ENCODE measurements at regions not wholly inside any gene's neighbourhood (a gene's known extent, or its start where the extent isn't known, plus 50 kb on each side); places are given as distances from the start of the nearest gene placed in this dataset.

DNA sequence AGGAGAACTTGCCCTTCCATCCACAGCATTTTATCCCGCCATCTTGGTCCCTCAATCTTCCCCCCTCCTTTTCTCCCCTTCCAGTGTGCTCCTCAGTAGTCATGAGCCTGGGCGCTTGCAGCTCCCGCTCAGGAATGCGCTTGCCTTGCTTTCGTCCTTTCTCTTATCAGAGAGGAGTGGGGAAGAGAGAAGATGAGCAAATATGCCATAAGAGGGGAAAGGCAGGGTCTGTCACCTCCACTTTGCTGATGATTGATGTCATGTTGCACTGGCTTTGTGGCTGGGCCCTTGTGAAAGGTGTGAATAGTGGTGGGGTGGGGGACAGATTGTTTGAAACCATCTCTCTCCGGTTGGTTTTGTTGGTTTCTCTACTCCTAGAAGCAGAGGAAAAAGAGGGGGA, 569.3 kb downstream of the TNS1 start:
- Mint-ChIP-seq H3K4me1 (ENCODE audit: low read depth) (peaks cover 7% of the 10 kb centered on the region), H3K27me3 (ENCODE audit: low read depth) (no peaks in the 10 kb centered on the region), H3K36me3 (ENCODE audit: low read depth) (no peaks in the 10 kb centered on the region), H3K4me3 (no peak overlapping the region), H3K9me3 (no peaks in the 10 kb centered on the region), H3K27ac (no peak overlapping the region)
- no peak for DNase-seq (ENCODE audit: low spot score)

DNA sequence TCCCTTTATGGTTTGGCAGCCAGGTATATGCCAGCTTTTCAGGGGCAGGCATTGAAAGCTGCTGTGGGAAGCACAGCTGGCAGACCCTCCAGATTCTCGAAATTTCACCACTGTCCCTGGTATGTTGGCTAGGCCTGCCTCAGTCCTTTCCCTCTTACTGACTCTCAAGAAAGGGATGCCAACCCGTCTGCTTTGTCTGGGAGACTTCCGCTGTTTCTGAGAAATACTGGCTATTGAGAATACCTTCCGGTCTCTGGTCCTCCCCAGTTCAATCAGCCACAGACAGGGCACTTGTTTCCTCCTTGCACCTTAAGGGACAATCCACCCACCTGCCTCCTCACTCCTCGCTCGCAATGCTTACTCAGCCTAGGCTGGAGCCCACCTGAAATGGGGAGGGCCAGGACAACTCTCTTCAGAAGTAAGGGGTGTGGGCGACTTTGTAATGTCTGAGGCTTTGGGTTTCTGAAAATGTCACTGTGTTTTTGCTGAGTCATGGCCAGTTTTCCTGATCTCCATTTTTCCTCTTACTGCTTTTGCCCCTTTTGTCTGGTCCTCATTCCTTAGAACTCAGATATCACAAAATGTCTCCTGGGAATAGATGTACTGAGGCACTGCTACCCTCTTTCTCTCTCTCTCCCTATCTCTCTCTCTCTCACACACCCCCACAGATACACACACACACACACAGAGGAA, 571.1 kb downstream of the TNS1 start:
- no peaks in the 10 kb centered on the region for H3K9me3 Mint-ChIP-seq
- no peak overlapping the region for H3K4me3 Mint-ChIP-seq
- no peak overlapping the region for H3K27ac Mint-ChIP-seq
- H3K36me3 Mint-ChIP-seq (ENCODE audit: low read depth): no peaks in the 10 kb centered on the region
- H3K27me3 Mint-ChIP-seq (ENCODE audit: low read depth): no peaks in the 10 kb centered on the region
- DNase-seq (ENCODE audit: low spot score): no peak
- peaks cover 7% of the 10 kb centered on the region for H3K4me1 Mint-ChIP-seq (ENCODE audit: low read depth)

GRCh38 chr2:217430916-217431576, 571.2 kb upstream of the TNP1 start:
- H3K4me3 Mint-ChIP-seq: no peak overlapping the region
- H3K4me1 Mint-ChIP-seq (ENCODE audit: low read depth): peaks cover 7% of the 10 kb centered on the region
- no peaks in the 10 kb centered on the region for H3K27me3 Mint-ChIP-seq (ENCODE audit: low read depth)
- no peak for DNase-seq (ENCODE audit: low spot score)
- H3K36me3 Mint-ChIP-seq (ENCODE audit: low read depth): no peaks in the 10 kb centered on the region
- H3K9me3 Mint-ChIP-seq: no peaks in the 10 kb centered on the region
- no peak overlapping the region for H3K27ac Mint-ChIP-seq

DNA sequence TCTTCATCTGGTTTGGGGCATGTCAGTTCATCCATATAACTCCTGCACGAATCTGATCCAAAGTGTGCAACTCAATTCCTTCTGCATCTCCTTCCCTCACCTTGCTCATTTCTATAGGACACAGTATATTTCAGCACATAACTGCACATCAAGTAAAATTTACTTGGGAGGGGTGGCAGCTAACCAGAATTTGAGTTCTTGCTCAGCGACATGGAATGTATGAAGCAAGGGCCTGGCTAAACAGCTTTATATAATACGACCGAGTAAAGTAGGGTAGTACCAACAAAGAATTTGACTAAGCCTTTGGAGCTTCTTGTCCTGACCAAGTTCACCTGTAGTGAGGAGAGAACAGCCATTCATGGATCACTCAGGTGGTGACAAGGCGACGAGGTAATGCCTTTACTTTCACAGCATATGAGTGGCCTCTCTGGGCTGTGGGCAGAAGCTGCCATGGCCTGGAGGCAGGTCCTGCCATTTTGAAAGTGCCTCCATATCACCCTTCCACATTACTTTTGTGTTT, 570.2 kb upstream of the TNP1 start:
- Mint-ChIP-seq H3K9me3 (no peaks in the 10 kb centered on the region), H3K36me3 (ENCODE audit: low read depth) (no peaks in the 10 kb centered on the region), H3K27ac (no peak overlapping the region), H3K27me3 (ENCODE audit: low read depth) (no peaks in the 10 kb centered on the region), H3K4me1 (ENCODE audit: low read depth) (peaks cover 7% of the 10 kb centered on the region), H3K4me3 (no peak overlapping the region)
- no peak for DNase-seq (ENCODE audit: low spot score)

DNA sequence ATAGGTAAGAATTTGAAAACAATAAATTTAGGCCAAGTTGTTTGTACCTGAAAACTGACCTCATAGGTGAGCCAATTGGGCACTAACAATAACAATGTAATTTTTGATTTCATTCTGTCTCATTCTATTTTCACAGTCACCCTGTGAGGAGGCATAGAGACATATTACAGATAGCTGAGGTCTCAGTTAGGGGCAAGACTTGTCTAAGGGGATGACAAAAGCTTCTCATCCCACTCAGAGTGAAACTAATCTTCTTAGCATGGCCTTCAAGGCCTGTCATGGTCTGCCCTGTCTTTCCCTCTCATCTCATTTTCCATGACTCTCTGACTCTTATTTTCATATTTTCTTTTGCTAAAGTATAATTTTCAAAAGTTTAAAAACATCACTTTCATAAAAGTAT, 562.0 kb upstream of the TNP1 start:
- Mint-ChIP-seq H3K27ac (no peak overlapping the region), H3K4me1 (ENCODE audit: low read depth) (no peaks in the 10 kb centered on the region), H3K9me3 (no peaks in the 10 kb centered on the region), H3K4me3 (no peak overlapping the region), H3K36me3 (ENCODE audit: low read depth) (no peaks in the 10 kb centered on the region), H3K27me3 (ENCODE audit: low read depth) (no peaks in the 10 kb centered on the region)
- no peak for DNase-seq (ENCODE audit: low spot score)

DNA sequence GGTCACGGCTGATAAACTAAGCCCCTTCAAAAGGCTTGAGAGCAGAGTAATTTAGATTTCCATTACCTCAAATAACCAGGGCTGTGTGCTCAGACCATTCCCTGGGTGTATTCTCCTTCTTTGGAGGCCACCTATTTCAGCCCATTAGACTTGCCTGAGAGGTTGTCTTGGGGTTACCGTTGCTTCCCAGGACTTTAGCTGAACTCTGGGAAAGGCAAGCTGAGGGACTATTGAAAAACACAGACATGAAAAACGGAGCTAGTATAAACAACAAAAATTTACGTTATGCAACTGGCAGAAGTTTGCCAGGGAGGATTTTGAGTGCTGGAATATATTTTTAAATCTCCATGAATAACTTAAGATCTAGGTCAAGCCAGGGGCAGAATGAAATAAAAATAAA, 561.0 kb upstream of the TNP1 start:
- H3K27me3 Mint-ChIP-seq (ENCODE audit: low read depth): peaks cover under 1% of the 10 kb centered on the region
- no peak overlapping the region for H3K27ac Mint-ChIP-seq
- no peaks in the 10 kb centered on the region for H3K36me3 Mint-ChIP-seq (ENCODE audit: low read depth)
- DNase-seq (ENCODE audit: low spot score): no peak
- no peaks in the 10 kb centered on the region for H3K9me3 Mint-ChIP-seq
- H3K4me3 Mint-ChIP-seq: no peak overlapping the region
- H3K4me1 Mint-ChIP-seq (ENCODE audit: low read depth): no peaks in the 10 kb centered on the region

DNA sequence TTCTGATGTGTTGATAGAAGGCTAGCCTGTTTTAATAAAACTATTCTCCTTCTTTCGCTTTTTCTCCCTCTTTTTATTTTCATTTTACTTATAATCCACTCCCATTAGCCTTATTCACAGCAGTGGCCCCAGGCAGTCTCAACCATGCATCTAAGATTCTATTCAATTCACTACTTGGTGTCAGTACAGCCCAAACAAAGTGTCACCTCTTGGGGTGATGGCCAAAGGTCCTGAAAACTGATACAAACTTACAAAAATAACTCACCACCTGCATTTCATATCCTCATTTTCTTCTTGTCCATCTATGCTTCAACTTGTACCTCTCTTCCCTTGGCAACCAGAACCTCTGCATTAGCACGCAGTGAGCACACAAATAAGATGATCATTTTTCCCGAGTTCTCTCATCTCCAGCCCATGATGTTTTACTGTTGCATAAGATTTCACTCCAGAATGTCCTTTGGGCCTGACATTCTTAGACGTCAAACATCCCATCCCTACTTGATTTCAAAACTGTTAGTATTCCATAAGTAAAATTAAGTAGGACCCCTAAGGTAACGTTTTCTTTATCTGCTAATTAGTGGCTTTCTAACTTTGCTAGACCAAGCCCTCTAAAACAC, 559.3 kb upstream of the TNP1 start:
- Mint-ChIP-seq H3K36me3 (ENCODE audit: low read depth) (no peaks in the 10 kb centered on the region), H3K4me1 (ENCODE audit: low read depth) (no peaks in the 10 kb centered on the region), H3K4me3 (no peak overlapping the region), H3K9me3 (no peaks in the 10 kb centered on the region), H3K27me3 (ENCODE audit: low read depth) (peaks cover 6% of the 10 kb centered on the region), H3K27ac (no peak overlapping the region)
- no peak for DNase-seq (ENCODE audit: low spot score)

DNA sequence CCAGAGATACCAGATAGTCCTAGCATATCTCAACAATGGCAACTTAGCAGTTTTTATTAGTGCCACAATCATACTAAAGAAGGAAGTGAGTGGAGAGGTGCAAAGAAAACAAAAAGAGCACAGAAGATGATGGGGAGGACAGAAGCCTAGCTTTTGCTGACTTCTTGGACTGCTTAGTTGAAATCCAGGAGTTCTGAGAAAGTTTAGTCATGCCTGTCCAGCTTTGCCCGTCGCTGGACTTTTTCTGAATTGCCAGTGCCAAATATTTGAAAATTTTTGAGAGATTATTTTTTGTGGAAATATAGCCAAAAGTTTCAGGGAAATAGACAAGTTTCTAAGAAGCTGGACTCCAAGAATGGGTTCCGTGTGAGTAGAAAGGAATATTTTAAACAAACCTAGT, 558.7 kb upstream of the TNP1 start:
- H3K4me3 Mint-ChIP-seq: no peak overlapping the region
- no peaks in the 10 kb centered on the region for H3K36me3 Mint-ChIP-seq (ENCODE audit: low read depth)
- no peaks in the 10 kb centered on the region for H3K4me1 Mint-ChIP-seq (ENCODE audit: low read depth)
- peaks cover 6% of the 10 kb centered on the region for H3K27me3 Mint-ChIP-seq (ENCODE audit: low read depth)
- no peaks in the 10 kb centered on the region for H3K9me3 Mint-ChIP-seq
- no peak overlapping the region for H3K27ac Mint-ChIP-seq
- DNase-seq (ENCODE audit: low spot score): no peak

DNA sequence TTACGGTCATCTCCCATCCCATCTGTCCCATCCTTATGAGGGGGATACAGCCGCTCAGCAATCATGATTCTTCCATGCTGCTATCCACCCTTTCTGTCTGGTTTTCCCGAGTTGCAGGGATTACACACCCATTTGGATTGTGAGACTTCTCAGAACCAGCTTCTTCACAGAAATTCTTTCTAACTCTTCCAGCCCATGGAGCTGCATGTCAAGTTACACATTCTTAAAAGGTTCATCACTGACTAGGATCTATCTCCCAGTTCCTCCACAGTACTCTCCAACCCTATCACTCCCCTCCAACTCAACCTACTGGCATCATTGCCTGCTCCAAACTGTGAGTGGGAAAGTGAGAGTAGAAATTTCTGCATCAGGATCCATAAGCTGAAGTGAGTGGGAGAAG, 558.2 kb upstream of the TNP1 start:
- DNase-seq (ENCODE audit: low spot score): no peak

DNA sequence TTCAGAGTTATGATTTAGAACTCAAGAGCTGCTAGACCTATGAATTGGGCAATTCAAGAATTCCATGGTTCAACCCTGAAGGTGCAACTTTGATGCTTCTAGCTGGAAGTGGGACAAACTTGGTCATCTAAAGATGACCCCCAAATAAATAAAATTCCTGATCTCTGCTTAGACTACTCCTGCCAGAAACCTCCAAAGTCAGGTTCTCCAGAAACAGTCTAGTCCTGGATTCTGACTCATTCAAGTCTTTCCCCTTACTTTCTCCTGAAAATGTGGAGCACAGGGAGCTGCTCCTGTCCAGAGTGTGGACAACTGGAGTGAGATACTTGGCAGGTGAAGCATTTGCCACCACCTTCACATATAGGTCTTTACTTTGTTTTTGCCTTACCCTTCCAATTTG, 557.7 kb upstream of the TNP1 start:
- no peaks in the 10 kb centered on the region for H3K9me3 Mint-ChIP-seq
- H3K4me3 Mint-ChIP-seq: no peak overlapping the region
- no peaks in the 10 kb centered on the region for H3K36me3 Mint-ChIP-seq (ENCODE audit: low read depth)
- H3K27ac Mint-ChIP-seq: no peak overlapping the region
- peaks cover 6% of the 10 kb centered on the region for H3K27me3 Mint-ChIP-seq (ENCODE audit: low read depth)
- H3K4me1 Mint-ChIP-seq (ENCODE audit: low read depth): no peaks in the 10 kb centered on the region
- no peak for DNase-seq (ENCODE audit: low spot score)

More for the DNA sequence above, 558.2 kb upstream of the TNP1 start:
- no peaks in the 10 kb centered on the region for H3K36me3 Mint-ChIP-seq (ENCODE audit: low read depth)
- peaks cover 6% of the 10 kb centered on the region for H3K27me3 Mint-ChIP-seq (ENCODE audit: low read depth)
- no peaks in the 10 kb centered on the region for H3K4me1 Mint-ChIP-seq (ENCODE audit: low read depth)
- H3K27ac Mint-ChIP-seq: no peak overlapping the region
- no peak overlapping the region for H3K4me3 Mint-ChIP-seq
- no peaks in the 10 kb centered on the region for H3K9me3 Mint-ChIP-seq

GRCh38 chr2:217415316-217415715, 555.5 kb upstream of the TNP1 start:
- no peak for DNase-seq (ENCODE audit: low spot score)
- Mint-ChIP-seq H3K27me3 (ENCODE audit: low read depth) (peaks cover 6% of the 10 kb centered on the region), H3K27ac (no peak overlapping the region), H3K36me3 (ENCODE audit: low read depth) (no peaks in the 10 kb centered on the region), H3K4me3 (no peak overlapping the region), H3K4me1 (ENCODE audit: low read depth) (no peaks in the 10 kb centered on the region), H3K9me3 (no peaks in the 10 kb centered on the region)

- no peaks in the 10 kb centered on the region for H3K4me1 Mint-ChIP-seq (ENCODE audit: low read depth)
- H3K27ac Mint-ChIP-seq: no peak overlapping the region
- no peaks in the 10 kb centered on the region for H3K9me3 Mint-ChIP-seq
- no peak overlapping the region for H3K4me3 Mint-ChIP-seq
- peaks cover 6% of the 10 kb centered on the region for H3K27me3 Mint-ChIP-seq (ENCODE audit: low read depth)
- H3K36me3 Mint-ChIP-seq (ENCODE audit: low read depth): no peaks in the 10 kb centered on the region
- no peak for DNase-seq (ENCODE audit: low spot score)
Observed at GRCh38 chr2:217414429-217414828, 554.6 kb upstream of the TNP1 start.

GRCh38 chr2:217413193-217413592, 553.3 kb upstream of the TNP1 start:
- Mint-ChIP-seq H3K36me3 (ENCODE audit: low read depth) (no peaks in the 10 kb centered on the region), H3K27me3 (ENCODE audit: low read depth) (peaks cover 6% of the 10 kb centered on the region), H3K4me3 (no peak overlapping the region), H3K4me1 (ENCODE audit: low read depth) (no peaks in the 10 kb centered on the region), H3K9me3 (no peaks in the 10 kb centered on the region), H3K27ac (no peak overlapping the region)
- DNase-seq (ENCODE audit: low spot score): no peak

- no peak for DNase-seq (ENCODE audit: low spot score)
- Mint-ChIP-seq H3K36me3 (ENCODE audit: low read depth) (no peaks in the 10 kb centered on the region), H3K4me1 (ENCODE audit: low read depth) (no peaks in the 10 kb centered on the region), H3K27ac (no peak overlapping the region), H3K27me3 (ENCODE audit: low read depth) (peaks cover 6% of the 10 kb centered on the region), H3K4me3 (no peak overlapping the region), H3K9me3 (no peaks in the 10 kb centered on the region)
Observed at GRCh38 chr2:217412721-217413120, 552.9 kb upstream of the TNP1 start.
